Small intestine (tissue), 7 donors: ENCODE measurements at regions not wholly inside any gene's neighbourhood (a gene's known extent, or its start where the extent isn't known, plus 50 kb on each side); places are given as distances from the start of the nearest gene placed in this dataset.

Experiments used
- DNase-seq, 2 donors: peaks; one replicate each; pipeline versions ENCODE4 v3.0.0 to v3.0.0-alpha.2; 2013
- FAIRE-seq: peaks from 2 replicates; lab custom pipeline; 2012; peaks lifted over from hg19 to GRCh38; lab: Jason Lieb, UNC
- H3K27ac ChIP-seq, 3 donors: one replicate each; pipeline ENCODE4 v1.5.1; 2013; ENCODE audit warnings: low read length in 2 of 3, mild to moderate bottlenecking in 2 of 3, control low read depth in 1 of 3, inconsistent platforms in 1 of 3, low read depth in 1 of 3, moderate library complexity in 1 of 3
- H3K27me3 ChIP-seq, 3 donors: one replicate each; pipeline ENCODE4 v1.6.1; 2013; ENCODE audit warnings: low read length in 3 of 3, inconsistent platforms in 1 of 3; ENCODE audit not compliant: control insufficient read depth in 3 of 3, insufficient read depth in 3 of 3
- H3K36me3 ChIP-seq, 3 donors: one replicate each; pipeline ENCODE4 v1.6.1; 2013; ENCODE audit warnings: low read length in 3 of 3, inconsistent platforms in 1 of 3, low read depth in 1 of 3, mild to moderate bottlenecking in 1 of 3, moderate library complexity in 1 of 3; ENCODE audit not compliant: control insufficient read depth in 3 of 3, insufficient read depth in 2 of 3
- H3K4me1 ChIP-seq, 3 donors: one replicate each; pipeline ENCODE4 v1.6.1; 2013; ENCODE audit warnings: low read length in 2 of 3, inconsistent platforms in 1 of 3, low read depth in 1 of 3, mild to moderate bottlenecking in 1 of 3, moderate library complexity in 1 of 3; ENCODE audit not compliant: control insufficient read depth in 3 of 3, insufficient read depth in 2 of 3
- H3K4me3 ChIP-seq, 3 donors: one replicate each; pipeline ENCODE4 v1.5.1; 2013; ENCODE audit warnings: low read length in 3 of 3, control low read depth in 1 of 3, inconsistent platforms in 1 of 3, low read depth in 1 of 3, mild to moderate bottlenecking in 1 of 3, moderate library complexity in 1 of 3
- H3K9me3 ChIP-seq, 2 donors: one replicate each; pipeline ENCODE4 v1.6.1; 2013; ENCODE audit warnings: low read depth in 1 of 2, low read length in 1 of 2; ENCODE audit not compliant: control insufficient read depth in 2 of 2, insufficient read depth in 1 of 2
- WGBS, 3 donors: extraction: QIAGEN DNeasy Blood & Tissue Kit; methylation state at CpG; one replicate each; pipeline ENCODE4 v1.1.7; 2013; 5-methylcytosine and 5-hydroxymethylcytosine counted together
- donor health status: healthy with polysubstance abuse.
- donor health status: control.
- donor health status: control.
- donor health status: Bipolar disorder and iron deficiency.
- donor health status: healthy.

DNA sequence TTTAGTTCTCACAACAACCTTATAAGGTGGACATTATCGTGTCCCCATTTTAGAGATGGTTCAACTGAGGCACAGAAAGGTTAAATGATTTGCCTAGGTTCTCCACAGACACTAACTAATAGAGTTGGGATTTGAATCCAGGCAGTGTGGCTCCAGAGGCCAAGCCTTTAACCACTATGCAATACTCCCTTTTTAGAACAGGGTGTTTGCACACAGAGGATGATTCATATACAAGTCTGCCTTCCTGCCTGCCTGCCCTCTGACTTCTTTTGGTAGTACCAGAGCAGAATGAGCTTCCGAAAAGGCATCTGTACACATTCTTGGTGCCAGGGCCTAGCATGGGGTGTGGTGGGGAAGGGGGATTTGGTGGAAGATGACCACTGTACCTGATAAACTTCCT, 150.8 kb upstream of the ARHGEF9 start:
- FAIRE-seq = no peak
- no peaks in the 10 kb centered on the region for H3K9me3 ChIP-seq
- WGBS, 3 donors = 76 to 90% (median 78%) methylated on average over 2 of the region's 2 CpGs

DNA sequence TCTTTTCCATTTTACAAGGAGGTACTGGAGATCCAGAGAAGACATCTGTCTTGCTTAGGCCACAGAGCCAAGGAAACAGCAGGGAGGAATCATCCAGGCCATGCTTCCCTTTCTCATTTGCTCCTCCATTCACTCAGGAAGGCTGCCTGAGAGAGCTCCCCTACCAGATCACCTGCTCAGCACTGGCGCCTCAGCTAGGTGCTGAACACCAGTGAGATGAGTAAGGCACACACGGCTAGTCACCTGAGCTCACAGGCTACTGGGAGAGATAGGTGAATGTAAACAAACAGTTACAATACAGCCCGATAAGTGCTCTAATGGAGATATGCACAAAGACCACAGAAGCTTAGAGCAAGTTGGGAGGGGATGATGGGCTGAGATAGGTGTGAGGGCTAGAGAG, 149.8 kb upstream of the ARHGEF9 start:
- no peak for FAIRE-seq
- Histone ChIP-seq H3K27me3 (no peaks in the 10 kb centered on the region), H3K4me3 (no peak overlapping the region), H3K4me1 (no peaks in the 10 kb centered on the region), H3K36me3 (no peaks in the 10 kb centered on the region), H3K9me3 (no peaks in the 10 kb centered on the region), H3K27ac (no peak overlapping the region)
- DNase-seq = peak in 1 of 2 donors; percentile 1
- 22 to 41% (median 34%) methylated on average over 3 of the region's 3 CpGs for WGBS, 3 donors

More for the DNA sequence above, 150.8 kb upstream of the ARHGEF9 start:
- Histone ChIP-seq H3K4me3 (no peak overlapping the region), H3K36me3 (no peaks in the 10 kb centered on the region), H3K27ac (no peak overlapping the region), H3K4me1 (no peaks in the 10 kb centered on the region), H3K27me3 (no peaks in the 10 kb centered on the region)
- no peak for DNase-seq

DNA sequence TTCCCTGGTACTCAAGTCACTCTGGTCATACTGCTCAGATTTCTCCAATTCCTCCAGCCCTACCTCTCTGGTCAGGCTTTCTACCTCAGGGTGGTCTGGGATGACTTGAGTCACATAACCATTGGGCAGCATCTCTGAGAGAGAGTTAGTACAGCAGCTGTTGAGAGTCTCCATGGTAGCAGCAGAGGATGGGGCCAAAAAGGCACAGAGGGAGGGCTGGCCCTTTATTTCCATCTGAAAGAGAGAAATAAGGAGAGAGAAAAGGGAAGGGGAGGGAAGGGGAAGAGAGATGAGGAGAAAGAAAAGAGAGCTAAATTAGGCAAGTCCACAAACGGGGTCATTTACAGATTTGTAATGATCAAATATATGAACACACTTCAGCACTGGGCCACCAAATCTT, 149.1 kb upstream of the ARHGEF9 start:
- Histone ChIP-seq H3K4me1 (no peaks in the 10 kb centered on the region), H3K9me3 (no peaks in the 10 kb centered on the region), H3K4me3 (no peak overlapping the region), H3K27ac (no peak overlapping the region), H3K27me3 (no peaks in the 10 kb centered on the region), H3K36me3 (no peaks in the 10 kb centered on the region)
- WGBS, 3 donors = 36 to 64% (median 53%) methylated on average over 1 of the region's 1 CpG
- FAIRE-seq (no peak), DNase-seq (no peak)

DNA sequence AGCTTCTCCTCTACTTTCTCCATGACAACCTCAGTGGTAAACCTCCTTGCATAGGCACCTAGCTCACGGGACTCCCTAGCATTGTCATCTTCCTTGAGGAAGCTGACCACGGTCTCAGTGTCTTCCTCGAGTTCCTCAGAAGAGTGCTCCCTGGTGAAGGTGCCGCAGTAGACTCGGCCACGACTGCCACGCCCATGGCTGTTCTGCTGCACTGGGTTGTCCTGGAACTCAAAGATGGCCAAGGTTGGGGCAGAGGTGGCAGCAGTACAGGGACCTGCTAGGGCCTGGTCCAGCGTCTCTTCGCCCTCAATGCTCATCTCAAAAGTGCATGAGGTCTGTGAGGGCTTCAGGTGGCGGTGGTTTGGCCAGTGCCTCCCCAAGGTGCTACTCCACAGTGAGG, 147.9 kb upstream of the ARHGEF9 start:
- Histone ChIP-seq H3K4me3 (no peak overlapping the region), H3K27ac (no peak overlapping the region), H3K4me1 (no peaks in the 10 kb centered on the region), H3K9me3 (peaks cover 0 to under 1% of the 10 kb centered on the region in 2 donors), H3K36me3 (no peaks in the 10 kb centered on the region), H3K27me3 (no peaks in the 10 kb centered on the region)
- DNase-seq = no peak
- 87 to 95% (median 93%) methylated on average over 10 of the region's 10 CpGs for WGBS, 3 donors
- FAIRE-seq = no peak

DNA sequence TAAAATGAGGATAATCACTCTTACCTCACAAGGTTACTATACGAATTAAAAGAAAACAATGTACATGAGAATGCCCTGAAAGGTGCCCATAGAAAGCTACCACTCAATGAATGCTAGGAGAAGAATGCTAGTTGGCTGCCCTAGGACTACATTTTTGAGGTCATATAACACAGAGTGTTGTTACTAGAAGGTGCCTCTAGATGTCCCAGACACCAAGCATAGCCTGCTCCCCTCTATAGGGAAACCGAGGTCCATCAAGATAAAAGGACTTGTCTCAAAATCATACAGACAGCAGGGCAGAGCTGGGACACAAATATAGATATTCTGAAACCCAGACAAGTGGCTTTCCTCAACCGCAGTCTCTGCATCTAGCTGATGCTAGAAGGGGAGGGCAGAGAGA, 147.0 kb upstream of the ARHGEF9 start:
- H3K27me3 ChIP-seq = no peaks in the 10 kb centered on the region
- H3K4me1 ChIP-seq = no peaks in the 10 kb centered on the region
- no peaks in the 10 kb centered on the region for H3K36me3 ChIP-seq
- FAIRE-seq = no peak
- 64 to 87% (median 86%) methylated on average over 3 of the region's 3 CpGs for WGBS, 3 donors
- no peak overlapping the region for H3K27ac ChIP-seq
- H3K4me3 ChIP-seq = no peak overlapping the region
- no peak for DNase-seq
- H3K9me3 ChIP-seq = peaks cover 0 to 3% of the 10 kb centered on the region in 2 donors

DNA sequence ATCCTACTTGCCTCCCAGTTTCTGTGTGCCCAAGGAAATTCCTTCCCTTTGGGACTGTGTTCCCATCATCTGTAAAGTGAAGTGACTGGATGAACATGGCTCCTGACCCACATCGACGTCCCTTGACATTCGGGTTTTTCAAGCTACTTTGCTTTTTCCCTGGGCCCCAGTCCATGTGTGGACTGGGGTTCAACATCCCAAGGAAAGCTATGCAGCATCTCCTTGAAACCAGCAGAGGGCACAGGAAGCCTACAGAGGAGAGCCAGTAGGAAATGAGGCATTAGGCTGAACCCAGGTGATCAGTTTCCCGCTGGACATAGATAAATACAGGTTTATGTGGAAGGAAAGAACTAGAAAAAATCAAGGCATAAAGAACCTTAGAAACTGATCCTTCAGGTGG, 145.1 kb upstream of the ARHGEF9 start:
- WGBS, 3 donors = 44 to 58% (median 52%) methylated on average over 4 of the region's 4 CpGs
- no peaks in the 10 kb centered on the region for H3K4me1 ChIP-seq
- H3K36me3 ChIP-seq = no peaks in the 10 kb centered on the region
- H3K27ac ChIP-seq = no peak overlapping the region
- H3K4me3 ChIP-seq = no peak overlapping the region
- H3K9me3 ChIP-seq = peaks cover 0 to 3% of the 10 kb centered on the region in 2 donors
- DNase-seq (no peak), FAIRE-seq (no peak)
- no peaks in the 10 kb centered on the region for H3K27me3 ChIP-seq

DNA sequence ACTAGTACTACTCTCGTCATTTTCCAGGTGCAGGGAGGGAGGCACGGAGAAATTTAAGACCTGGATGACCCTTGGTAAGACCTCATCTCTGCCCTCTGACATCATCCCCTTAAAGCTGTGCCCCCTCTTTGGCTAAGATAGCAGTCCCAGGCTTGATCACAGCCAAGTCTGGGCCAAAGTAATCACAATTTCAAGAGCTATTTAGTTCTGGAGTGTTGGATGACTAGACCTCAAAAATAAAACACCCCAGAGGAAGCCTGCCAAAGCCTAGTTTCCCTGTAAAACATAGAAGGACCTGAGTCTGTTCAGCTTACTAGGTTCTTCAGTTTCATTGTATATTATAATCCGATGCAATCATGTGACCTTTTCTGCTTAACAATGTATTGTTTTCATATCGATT, 144.6 kb upstream of the ARHGEF9 start:
- no peak for DNase-seq
- Histone ChIP-seq H3K4me1 (no peaks in the 10 kb centered on the region), H3K36me3 (no peaks in the 10 kb centered on the region), H3K9me3 (peaks cover 0 to 3% of the 10 kb centered on the region in 2 donors), H3K27ac (no peak overlapping the region), H3K4me3 (no peak overlapping the region), H3K27me3 (no peaks in the 10 kb centered on the region)
- WGBS, 3 donors = 54 to 71% (median 70%) methylated on average over 4 of the region's 4 CpGs
- FAIRE-seq = no peak

DNA sequence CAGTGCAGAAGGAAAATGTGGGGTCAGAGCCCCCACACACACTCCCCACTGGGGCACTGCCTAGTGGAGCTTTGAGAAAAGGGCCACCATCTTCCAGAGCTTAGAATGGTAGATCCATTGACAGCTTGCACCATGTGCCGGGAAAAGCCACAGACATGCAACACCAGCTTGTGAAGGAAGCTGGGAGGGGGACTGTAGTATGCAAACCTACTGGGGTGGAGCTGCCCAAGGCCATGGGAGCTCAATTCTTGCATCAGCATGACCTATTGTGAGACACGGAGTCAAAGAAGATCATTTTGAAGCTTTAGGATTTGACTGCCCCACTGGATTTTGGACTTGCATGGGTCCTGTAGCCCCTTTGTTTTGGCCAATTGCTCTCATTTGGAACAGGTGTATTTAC, 142.8 kb upstream of the ARHGEF9 start:
- FAIRE-seq (no peak), DNase-seq (no peak)
- Histone ChIP-seq H3K4me3 (no peak overlapping the region), H3K27me3 (no peaks in the 10 kb centered on the region), H3K4me1 (no peaks in the 10 kb centered on the region), H3K36me3 (no peaks in the 10 kb centered on the region), H3K9me3 (peaks cover 0 to 3% of the 10 kb centered on the region in 2 donors), H3K27ac (no peak overlapping the region)
- 81 to 95% (median 88%) methylated on average over 2 of the region's 2 CpGs for WGBS, 3 donors

DNA sequence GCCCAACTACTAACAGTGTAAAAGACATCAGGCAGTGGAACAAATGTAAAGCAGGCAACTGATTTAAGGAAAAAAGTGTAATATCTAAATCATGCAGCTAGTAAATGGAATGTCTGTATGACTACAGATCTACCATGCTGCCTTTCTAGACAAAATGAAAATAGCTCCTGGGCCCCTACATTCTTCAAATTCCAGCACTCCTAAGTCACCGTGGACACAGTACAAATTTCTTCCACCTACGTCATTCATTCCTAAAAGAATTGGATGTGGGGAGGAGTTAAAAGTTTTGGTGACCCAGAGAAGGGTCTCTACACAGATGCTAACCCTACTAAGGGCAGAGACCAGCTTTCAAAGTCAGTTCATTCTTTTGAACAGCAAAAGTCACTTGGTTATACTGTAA, 137.2 kb upstream of the ARHGEF9 start:
- FAIRE-seq = no peak
- 64 to 73% (median 69%) methylated on average over 2 of the region's 2 CpGs for WGBS, 3 donors
- Histone ChIP-seq H3K9me3 (no peaks in the 10 kb centered on the region), H3K27ac (no peak overlapping the region), H3K4me1 (no peaks in the 10 kb centered on the region), H3K27me3 (no peaks in the 10 kb centered on the region), H3K36me3 (no peaks in the 10 kb centered on the region), H3K4me3 (no peak overlapping the region)
- DNase-seq = no peak
